HL-60 (cell line): ENCODE measurements at regions not wholly inside any gene's neighbourhood (a gene's known extent, or its start where the extent isn't known, plus 50 kb on each side); places are given as distances from the start of the nearest gene placed in this dataset.

ENCODE experiments used
- CTCF ChIP-seq: IDR thresholded peaks from one replicate; pipeline ENCODE4 v1.5.1; 2011; ENCODE audit warnings: low read length, control low read depth, inconsistent platforms; ENCODE audit not compliant: insufficient read depth
- GABPA ChIP-seq: IDR thresholded peaks from 2 replicates; pipeline ENCODE4 v1.6.1; 2012; ENCODE audit warnings: low read depth
- POLR2AphosphoS5 ChIP-seq: IDR thresholded peaks from 2 replicates; pipeline ENCODE4 v1.6.1; 2012; ENCODE audit warnings: low read depth

- TF ChIP-seq CTCF (no peak), POLR2AphosphoS5 (no peak), GABPA (no peak)
Measured at GRCh38 chr4:123230061-123230460, 166.5 kb upstream of the SPRY1 start.
